ENCODE measurements at regions not wholly inside any gene's neighbourhood (a gene's known extent, or its start where the extent isn't known, plus 50 kb on each side); places are given as distances from the start of the nearest gene placed in this dataset.

DNA sequence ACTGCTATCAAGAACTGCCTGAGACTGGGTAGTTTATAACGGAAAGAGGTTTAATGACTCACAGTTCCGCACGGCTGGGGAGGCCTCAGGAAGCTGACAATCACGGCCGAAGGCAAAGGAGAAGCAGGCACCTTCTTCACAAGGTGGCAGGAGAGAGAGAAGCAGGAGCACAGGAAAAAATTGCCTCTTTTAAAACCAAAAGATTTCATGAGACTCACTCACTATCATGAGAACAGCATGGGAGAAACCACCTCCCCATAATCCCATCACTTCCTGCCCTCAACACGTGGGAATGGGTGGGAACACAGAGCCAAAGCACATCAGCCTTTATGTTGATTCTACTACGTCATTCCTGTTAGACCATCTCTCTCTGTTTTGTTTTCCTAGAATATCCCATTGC is 650.9 kb upstream of the SEMA6D start:
- H2AFZ ChIP-seq (ENCODE audit: control insufficient read depth, low read depth, low read length): no peak overlapping the region
- no TSS peak for BruUV-seq (replicated peaks)
- FAIRE-seq: no peak
- TF ChIP-seq EGR1 (IDR thresholded peaks at IDR 0.05; ENCODE audit: borderline replicate concordance in 1 of 2, low read depth in 2 of 2, low read length in 2 of 2) (no peak), ZNF24 (IDR thresholded peaks at IDR 0.05) (no peak), SREBF1 (IDR thresholded peaks at IDR 0.05; ENCODE audit: low read length) (no peak), STAT3 (IDR thresholded peaks at IDR 0.05; ENCODE audit: low read depth, low read length) (no peak), GATAD2B (conservative IDR thresholded peaks at IDR 0.05; ENCODE audit: low read depth) (no peak), TCF3 (IDR thresholded peaks at IDR 0.05; ENCODE audit: borderline replicate concordance, insufficient read depth, low read depth, low read length) (no peak), MYB (IDR thresholded peaks at IDR 0.05; ENCODE audit: borderline replicate concordance, low read depth, low read length) (no peak), LARP7 (IDR thresholded peaks at IDR 0.05) (no peak), NFYA (IDR thresholded peaks at IDR 0.05; ENCODE audit: borderline replicate concordance, low read depth, low read length) (no peak), SRF (IDR thresholded peaks at IDR 0.05; ENCODE audit: low read depth in 2 of 2, low read length in 2 of 2) (no peak), CBFB (IDR thresholded peaks at IDR 0.05; ENCODE audit: low read depth) (no peak)
- TF ChIP-seq, protein P1, sequence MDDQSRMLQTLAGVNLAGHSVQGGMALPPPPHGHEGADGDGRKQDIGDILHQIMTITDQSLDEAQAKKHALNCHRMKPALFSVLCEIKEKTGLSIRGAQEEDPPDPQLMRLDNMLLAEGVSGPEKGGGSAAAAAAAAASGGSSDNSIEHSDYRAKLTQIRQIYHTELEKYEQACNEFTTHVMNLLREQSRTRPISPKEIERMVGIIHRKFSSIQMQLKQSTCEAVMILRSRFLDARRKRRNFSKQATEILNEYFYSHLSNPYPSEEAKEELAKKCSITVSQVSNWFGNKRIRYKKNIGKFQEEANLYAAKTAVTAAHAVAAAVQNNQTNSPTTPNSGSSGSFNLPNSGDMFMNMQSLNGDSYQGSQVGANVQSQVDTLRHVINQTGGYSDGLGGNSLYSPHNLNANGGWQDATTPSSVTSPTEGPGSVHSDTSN (IDR thresholded peaks at IDR 0.05; ENCODE audit: insufficient replicate concordance, low read depth, low read length): no peak
- TF ChIP-seq, protein P2, sequence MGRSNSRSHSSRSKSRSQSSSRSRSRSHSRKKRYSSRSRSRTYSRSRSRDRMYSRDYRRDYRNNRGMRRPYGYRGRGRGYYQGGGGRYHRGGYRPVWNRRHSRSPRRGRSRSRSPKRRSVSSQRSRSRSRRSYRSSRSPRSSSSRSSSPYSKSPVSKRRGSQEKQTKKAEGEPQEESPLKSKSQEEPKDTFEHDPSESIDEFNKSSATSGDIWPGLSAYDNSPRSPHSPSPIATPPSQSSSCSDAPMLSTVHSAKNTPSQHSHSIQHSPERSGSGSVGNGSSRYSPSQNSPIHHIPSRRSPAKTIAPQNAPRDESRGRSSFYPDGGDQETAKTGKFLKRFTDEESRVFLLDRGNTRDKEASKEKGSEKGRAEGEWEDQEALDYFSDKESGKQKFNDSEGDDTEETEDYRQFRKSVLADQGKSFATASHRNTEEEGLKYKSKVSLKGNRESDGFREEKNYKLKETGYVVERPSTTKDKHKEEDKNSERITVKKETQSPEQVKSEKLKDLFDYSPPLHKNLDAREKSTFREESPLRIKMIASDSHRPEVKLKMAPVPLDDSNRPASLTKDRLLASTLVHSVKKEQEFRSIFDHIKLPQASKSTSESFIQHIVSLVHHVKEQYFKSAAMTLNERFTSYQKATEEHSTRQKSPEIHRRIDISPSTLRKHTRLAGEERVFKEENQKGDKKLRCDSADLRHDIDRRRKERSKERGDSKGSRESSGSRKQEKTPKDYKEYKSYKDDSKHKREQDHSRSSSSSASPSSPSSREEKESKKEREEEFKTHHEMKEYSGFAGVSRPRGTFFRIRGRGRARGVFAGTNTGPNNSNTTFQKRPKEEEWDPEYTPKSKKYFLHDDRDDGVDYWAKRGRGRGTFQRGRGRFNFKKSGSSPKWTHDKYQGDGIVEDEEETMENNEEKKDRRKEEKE (IDR thresholded peaks at IDR 0.05): no peak
- TF ChIP-seq, protein P3, sequence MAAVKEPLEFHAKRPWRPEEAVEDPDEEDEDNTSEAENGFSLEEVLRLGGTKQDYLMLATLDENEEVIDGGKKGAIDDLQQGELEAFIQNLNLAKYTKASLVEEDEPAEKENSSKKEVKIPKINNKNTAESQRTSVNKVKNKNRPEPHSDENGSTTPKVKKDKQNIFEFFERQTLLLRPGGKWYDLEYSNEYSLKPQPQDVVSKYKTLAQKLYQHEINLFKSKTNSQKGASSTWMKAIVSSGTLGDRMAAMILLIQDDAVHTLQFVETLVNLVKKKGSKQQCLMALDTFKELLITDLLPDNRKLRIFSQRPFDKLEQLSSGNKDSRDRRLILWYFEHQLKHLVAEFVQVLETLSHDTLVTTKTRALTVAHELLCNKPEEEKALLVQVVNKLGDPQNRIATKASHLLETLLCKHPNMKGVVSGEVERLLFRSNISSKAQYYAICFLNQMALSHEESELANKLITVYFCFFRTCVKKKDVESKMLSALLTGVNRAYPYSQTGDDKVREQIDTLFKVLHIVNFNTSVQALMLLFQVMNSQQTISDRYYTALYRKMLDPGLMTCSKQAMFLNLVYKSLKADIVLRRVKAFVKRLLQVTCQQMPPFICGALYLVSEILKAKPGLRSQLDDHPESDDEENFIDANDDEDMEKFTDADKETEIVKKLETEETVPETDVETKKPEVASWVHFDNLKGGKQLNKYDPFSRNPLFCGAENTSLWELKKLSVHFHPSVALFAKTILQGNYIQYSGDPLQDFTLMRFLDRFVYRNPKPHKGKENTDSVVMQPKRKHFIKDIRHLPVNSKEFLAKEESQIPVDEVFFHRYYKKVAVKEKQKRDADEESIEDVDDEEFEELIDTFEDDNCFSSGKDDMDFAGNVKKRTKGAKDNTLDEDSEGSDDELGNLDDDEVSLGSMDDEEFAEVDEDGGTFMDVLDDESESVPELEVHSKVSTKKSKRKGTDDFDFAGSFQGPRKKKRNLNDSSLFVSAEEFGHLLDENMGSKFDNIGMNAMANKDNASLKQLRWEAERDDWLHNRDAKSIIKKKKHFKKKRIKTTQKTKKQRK (IDR thresholded peaks at IDR 0.05; ENCODE audit: low read depth, low read length): no peak
- TF ChIP-seq, protein P4, sequence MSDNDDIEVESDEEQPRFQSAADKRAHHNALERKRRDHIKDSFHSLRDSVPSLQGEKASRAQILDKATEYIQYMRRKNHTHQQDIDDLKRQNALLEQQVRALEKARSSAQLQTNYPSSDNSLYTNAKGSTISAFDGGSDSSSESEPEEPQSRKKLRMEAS (IDR thresholded peaks at IDR 0.05; ENCODE audit: low read depth, low read length): no peak

More for the DNA sequence above, 650.9 kb upstream of the SEMA6D start:
- ATAC-seq (no peak), DNase-seq (ENCODE audit: low read depth, low spot score) (no peak)
- H4K20me1 ChIP-seq (ENCODE audit: control insufficient read depth, insufficient read depth): no peaks in the 10 kb centered on the region
- ChIA-PET POLR2A (no interaction called here), CTCF (no interaction called here), SMC1A (ENCODE audit: uncharacterized antibody, unreplicated experiment) (no interaction called here), RAD21 (ENCODE audit: unreplicated experiment) (no interaction called here)
- H3K9ac ChIP-seq (ENCODE audit: control insufficient read depth, insufficient read depth, low read length): no peak overlapping the region
- H3K27me3 ChIP-seq (replicated peaks in 1 of 2; ENCODE audit: control insufficient read depth in 2 of 2, insufficient read depth in 2 of 2, low read length in 1 of 2): no peaks in the 10 kb centered on the region
- intact Hi-C loops (cut with micrococcal nuclease; ENCODE audit: unreplicated experiment): no loop called here
- no peaks in the 10 kb centered on the region for H3K9me3 ChIP-seq (replicated peaks; ENCODE audit: control insufficient read depth, insufficient read depth, low read length)
- H3K79me2 ChIP-seq (ENCODE audit: control insufficient read depth, insufficient read depth, low read length): no peaks in the 10 kb centered on the region
- H3K4me2 ChIP-seq (ENCODE audit: control insufficient read depth, insufficient read depth): no peak overlapping the region
- WGBS (ENCODE audit: insufficient coverage, insufficient replicate concordance, low lambda C conversion rate, missing lambda C conversion rate): 32% methylated on average over 7 of the region's 7 CpGs
- in situ Hi-C loops (cut with MboI): no loop called here
- H3K4me3 ChIP-seq: no peak overlapping the region
- H3K4me1 ChIP-seq (ENCODE audit: control insufficient read depth, insufficient read depth, low read length): no peaks in the 10 kb centered on the region
- H3K36me3 ChIP-seq (ENCODE audit: control insufficient read depth in 2 of 2, insufficient read depth in 2 of 2, low read length in 1 of 2): no peaks in the 10 kb centered on the region
- no peak overlapping the region for H3K27ac ChIP-seq (ENCODE audit: control insufficient read depth, insufficient read depth)

All from GM12878 (cell line).